OCI-LY7 (cell line): ENCODE measurements at regions not wholly inside any gene's neighbourhood (a gene's known extent, or its start where the extent isn't known, plus 50 kb on each side); places are given as distances from the start of the nearest gene placed in this dataset.

Source experiments
- BruUV-seq: library from RNA; stranded (reverse); fragments of 400-500 nt; replicated peaks from 2 replicates; lab custom pipeline; 2021; lab: Mats Ljungman, UMichigan
- CTCF ChIA-PET: fragments of 300-600 bp; sonication (Branson Sonifier 250); formaldehyde crosslinking; loops from one replicate; lab custom pipeline; 2022; ENCODE audit warnings: antibody characterized with exemption; ENCODE audit not compliant: unreplicated experiment; lab: Charles Lee
- POLR2A ChIA-PET: fragments of 300-600 bp; sonication (Branson Sonifier 250); formaldehyde crosslinking; loops from one replicate; lab custom pipeline; 2022; ENCODE audit warnings: antibody characterized with exemption; lab: Charles Lee
- DNase-seq: peaks from one replicate; pipeline ENCODE4 v3.0.0-alpha.2; 2015; ENCODE audit warnings: low spot score
- H2AFZ ChIP-seq: fragments of 200-600 bp; sonication (generic), shearing (Covaris generic); 2 replicates; pipeline ENCODE4 v1.6.1; 2014; ENCODE audit warnings: mild to moderate bottlenecking, antibody characterized with exemption, low read length, moderate library complexity
- H3K27ac ChIP-seq: fragments of 200-600 bp; sonication (generic); 2 replicates; pipeline ENCODE4 v1.5.1; 2014; ENCODE audit warnings: mixed run types, low read depth, mild to moderate bottlenecking, moderate library complexity, low read length, inconsistent platforms; ENCODE audit not compliant: poor library complexity, severe bottlenecking
- H3K36me3 ChIP-seq: fragments of 200-600 bp; sonication (generic); 2 replicates; pipeline ENCODE4 v1.6.1; 2014; ENCODE audit warnings: mild to moderate bottlenecking, antibody characterized with exemption, low read length, moderate library complexity, mixed read lengths; ENCODE audit not compliant: insufficient read depth
- H3K4me1 ChIP-seq: fragments of 200-600 bp; sonication (generic); 2 replicates; pipeline ENCODE4 v1.5.1; 2014; ENCODE audit warnings: mild to moderate bottlenecking, low read length; ENCODE audit not compliant: insufficient read depth, poor library complexity, severe bottlenecking
- H3K4me2 ChIP-seq: fragments of 200-600 bp; sonication (generic); 2 replicates; pipeline ENCODE4 v1.6.1; 2014; ENCODE audit warnings: mild to moderate bottlenecking, low read length
- H3K4me3 ChIP-seq: fragments of 200-600 bp; sonication (generic); 2 replicates; pipeline ENCODE4 v1.5.1; 2014; ENCODE audit warnings: mild to moderate bottlenecking, low read depth, low read length; ENCODE audit not compliant: poor library complexity, severe bottlenecking
- H3K79me2 ChIP-seq: fragments of 200-600 bp; sonication (generic); 2 replicates; pipeline ENCODE4 v1.6.1; 2016; ENCODE audit warnings: low read depth, mild to moderate bottlenecking, low read length, moderate library complexity, mixed read lengths; ENCODE audit not compliant: insufficient read depth
- H3K9me2 ChIP-seq: fragments of 200-600 bp; sonication (generic); 2 replicates; pipeline ENCODE4 v1.6.1; 2016; ENCODE audit warnings: mild to moderate bottlenecking, low read length, mixed read lengths; ENCODE audit not compliant: insufficient read depth
- H3K9me3 ChIP-seq: fragments of 200-600 bp; sonication (generic); 2 replicates; pipeline ENCODE4 v1.6.1; 2014; ENCODE audit warnings: mild to moderate bottlenecking, mixed run types, low read length, mixed read lengths
- H4K20me1 ChIP-seq: fragments of 200-600 bp; sonication (generic); 2 replicates; pipeline ENCODE4 v1.6.1; 2014; ENCODE audit warnings: mild to moderate bottlenecking, antibody characterized with exemption, low read length, moderate library complexity, mixed read lengths; ENCODE audit not compliant: insufficient read depth
- CTCF ChIP-seq: fragments of 200-600 bp; sonication (generic); conservative IDR thresholded peaks from 2 replicates; pipeline ENCODE4 v1.5.1; 2014; ENCODE audit warnings: mild to moderate bottlenecking, antibody characterized with exemption, low read length, moderate library complexity, mixed read lengths
- EZH2phosphoT487 ChIP-seq: fragments of 200-600 bp; sonication (generic); IDR thresholded peaks from 2 replicates; pipeline ENCODE4 v1.6.1; 2018; ENCODE audit warnings: low read depth, borderline replicate concordance, mild to moderate bottlenecking, mixed run types, antibody characterized with exemption, low read length, moderate library complexity, mixed read lengths
- intact Hi-C: fragments of 100-400 bp; cut with micrococcal nuclease; formaldehyde crosslinking; loops from one replicate; pipeline ENCODE4 v1.10.0; 2022; ENCODE audit not compliant: unreplicated experiment

- Histone ChIP-seq H3K36me3 (no peaks in the 10 kb centered on the region), H4K20me1 (no peaks in the 10 kb centered on the region), H3K27ac (no peak overlapping the region), H3K4me3 (no peak overlapping the region), H2AFZ (no peak overlapping the region), H3K4me1 (no peaks in the 10 kb centered on the region), H3K9me3 (peaks cover 9% of the 10 kb centered on the region; the same call in 1 of the 2 replicates), H3K79me2 (no peaks in the 10 kb centered on the region), H3K9me2 (no peaks in the 10 kb centered on the region), H3K4me2 (no peak overlapping the region)
- TF ChIP-seq EZH2phosphoT487: no peak
- TF ChIP-seq CTCF: no peak
- no peak for DNase-seq
- intact Hi-C loops: no loop called here
- ChIA-PET CTCF (interaction anchor here (1.3 kb wide), 1 partner anchor 22 kb away, joined by 3 read pairs; no protein-coding TSS in a partner anchor), POLR2A (interaction anchor here (0.7 to 1.2 kb wide), 3 partner anchors 17 to 68 kb away, joined by 3 to 4 read pairs (median 3); no protein-coding TSS in a partner anchor)
- no TSS peak for BruUV-seq
These were observed 933.0 kb upstream of the LCORL start for GRCh38 chr4:18954538-18954937.

- Histone ChIP-seq H3K4me3 (no peak overlapping the region), H3K9me3 (peaks cover 9% of the 10 kb centered on the region; the same call in 1 of the 2 replicates), H2AFZ (no peak overlapping the region), H3K4me1 (no peaks in the 10 kb centered on the region), H3K27ac (no peak overlapping the region), H3K36me3 (no peaks in the 10 kb centered on the region), H3K4me2 (no peak overlapping the region), H3K9me2 (no peaks in the 10 kb centered on the region), H4K20me1 (no peaks in the 10 kb centered on the region), H3K79me2 (no peaks in the 10 kb centered on the region)
- ChIA-PET POLR2A (interaction anchor here (0.6 to 1.3 kb wide), 5 partner anchors 11 to 84 kb away, joined by 3 read pairs; no protein-coding TSS in a partner anchor), CTCF (interaction anchor here (1.3 kb wide), 1 partner anchor 21 kb away, joined by 3 read pairs; no protein-coding TSS in a partner anchor)
- intact Hi-C loops: no loop called here
- no TSS peak for BruUV-seq
- no peak for TF ChIP-seq EZH2phosphoT487
- TF ChIP-seq CTCF: no peak
- no peak for DNase-seq
These were observed 932.1 kb upstream of the LCORL start for GRCh38 chr4:18953613-18954012.

GRCh38 chr4:18945464-18945863 lies 923.9 kb upstream of the LCORL start:
- H3K27ac ChIP-seq: no peak overlapping the region
- no peaks in the 10 kb centered on the region for H4K20me1 ChIP-seq
- intact Hi-C loops: no loop called here
- no peaks in the 10 kb centered on the region for H3K36me3 ChIP-seq
- H3K4me1 ChIP-seq: no peaks in the 10 kb centered on the region
- no peaks in the 10 kb centered on the region for H3K9me3 ChIP-seq
- TF ChIP-seq CTCF (no peak), EZH2phosphoT487 (no peak)
- no peak overlapping the region for H3K4me2 ChIP-seq
- DNase-seq: no peak
- no TSS peak for BruUV-seq
- H3K79me2 ChIP-seq: no peaks in the 10 kb centered on the region
- H3K9me2 ChIP-seq: no peaks in the 10 kb centered on the region
- ChIA-PET CTCF (no interaction called here), POLR2A (interaction anchor here (0.7 to 1.0 kb wide), 2 partner anchors 11 kb away, joined by 3 to 4 read pairs; no protein-coding TSS in a partner anchor)
- no peak overlapping the region for H3K4me3 ChIP-seq
- no peak overlapping the region for H2AFZ ChIP-seq
